Fibroblast of skin of back (primary cell): ENCODE measurements at regions not wholly inside any gene's neighbourhood (a gene's known extent, or its start where the extent isn't known, plus 50 kb on each side); places are given as distances from the start of the nearest gene placed in this dataset.
"Not testable (repeated sequence)": the region's sequence is repeated elsewhere in the genome, so short reads cannot be mapped to it uniquely, and the experiment has no call there.

Experiments used
- DNase-seq: peaks from one replicate; pipeline ENCODE4 v3.0.0-alpha.2; 2013

DNA sequence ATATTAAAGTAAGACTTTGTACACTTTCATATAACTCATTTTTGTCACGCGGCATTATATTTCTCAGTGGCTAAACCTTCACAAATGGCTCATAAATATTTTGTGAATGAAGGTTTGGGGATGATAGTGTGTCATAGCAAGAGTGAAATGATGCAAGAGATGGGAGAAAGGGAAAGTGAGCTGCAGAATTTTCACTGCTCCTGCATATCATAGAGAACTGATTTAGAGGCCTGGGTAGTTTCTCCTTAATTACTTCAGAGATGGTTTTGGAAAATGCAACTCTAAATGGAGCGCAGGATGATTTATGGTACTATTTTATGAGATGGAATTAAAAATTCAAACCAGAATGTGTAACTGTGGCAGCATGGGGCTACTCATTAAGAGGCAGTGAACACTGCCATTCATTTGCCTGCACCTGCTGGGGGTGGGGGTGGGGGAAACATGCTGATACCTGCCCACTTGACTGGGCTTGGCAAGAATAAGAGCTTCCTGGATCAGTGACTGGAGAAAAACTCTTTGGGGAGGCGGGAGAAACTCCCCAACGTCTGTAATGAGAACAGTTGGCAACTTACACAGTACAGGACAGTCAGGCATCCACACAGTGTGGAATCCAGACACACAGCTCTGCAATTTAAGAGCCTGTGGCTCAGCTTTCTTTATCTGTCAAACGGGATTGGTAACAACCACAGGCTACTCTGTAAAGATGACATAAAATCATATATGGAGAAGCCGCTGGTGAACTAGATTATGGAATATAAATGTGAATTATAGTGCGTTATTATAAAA lies 941.9 kb downstream of the SLC4A3 start:
- no peak for DNase-seq

- DNase-seq: no peak
Observed at GRCh38 chr2:220572385-220572784, 945.0 kb downstream of the SLC4A3 start.

- no peak for DNase-seq
Observed at GRCh38 chr2:220574038-220574437, 946.6 kb downstream of the SLC4A3 start.

DNA sequence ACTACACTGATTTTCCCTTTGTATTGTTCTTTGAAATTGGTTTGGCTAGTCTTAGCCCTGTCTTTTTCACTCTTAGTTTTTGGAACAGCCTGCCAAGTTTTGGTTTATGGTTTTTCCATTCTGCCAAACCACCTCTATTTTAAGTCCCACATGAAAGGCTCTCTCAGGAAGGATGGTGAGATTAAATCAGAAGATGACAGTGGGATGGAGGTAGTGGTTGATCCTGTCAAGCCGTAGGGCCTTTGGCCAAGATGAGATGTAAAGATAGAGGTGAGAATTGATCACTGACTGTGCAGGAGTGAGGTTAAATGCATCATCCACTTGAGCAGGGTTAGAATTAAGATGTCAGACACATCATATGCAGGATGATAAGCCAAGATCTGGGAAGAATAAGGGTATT lies 948.5 kb downstream of the SLC4A3 start:
- no peak for DNase-seq

GRCh38 chr2:220579452-220579851 lies 952.0 kb downstream of the SLC4A3 start:
- no peak for DNase-seq

DNA sequence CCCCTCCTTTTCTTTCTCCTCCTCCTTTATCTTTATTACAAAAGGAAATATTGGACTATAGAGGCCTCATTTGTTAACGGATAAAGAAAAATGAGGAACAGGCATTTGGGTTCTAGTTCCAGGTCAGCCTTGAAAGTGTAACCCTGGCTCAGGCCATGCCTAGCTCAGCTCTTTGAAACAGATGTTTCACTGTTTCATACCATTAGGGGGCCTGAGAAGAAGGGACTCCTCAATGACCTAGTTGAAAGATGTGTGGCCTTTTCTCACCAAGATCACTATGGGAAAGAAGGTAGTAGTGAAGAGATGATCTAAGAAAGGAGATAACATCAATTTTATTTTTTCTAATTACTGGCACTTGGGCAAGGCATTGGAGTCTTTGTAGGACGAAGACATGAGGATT lies 952.7 kb downstream of the SLC4A3 start:
- DNase-seq: no peak

GRCh38 chr2:220583725-220584124 lies 956.3 kb downstream of the SLC4A3 start:
- no peak for DNase-seq

- DNase-seq: peak; percentile 5
Observed at GRCh38 chr2:220585241-220585640, 957.8 kb downstream of the SLC4A3 start.

- DNase-seq: no peak
Observed at GRCh38 chr2:220586980-220587530, 959.6 kb downstream of the SLC4A3 start.

- DNase-seq: no peak
Observed at GRCh38 chr2:220588148-220588547, 960.7 kb downstream of the SLC4A3 start.

DNA sequence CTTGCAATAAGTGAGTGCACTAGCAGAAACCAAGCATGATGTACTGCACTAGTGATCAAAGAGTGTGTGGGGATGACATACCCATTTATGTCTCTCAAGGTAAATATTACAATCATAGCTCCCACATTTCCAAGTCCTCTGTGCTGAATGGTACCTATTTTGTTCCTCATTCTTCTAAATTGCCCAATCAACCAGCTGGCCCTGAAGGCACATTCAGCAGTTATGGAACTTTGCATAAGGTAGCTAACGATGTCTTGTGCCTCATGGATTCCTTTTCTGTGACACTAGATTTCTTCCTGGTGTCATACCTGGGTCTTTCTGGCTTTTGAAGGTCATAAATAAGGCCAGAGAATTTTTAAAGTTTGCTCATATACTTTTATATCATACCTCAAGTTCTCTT lies 963.0 kb downstream of the SLC4A3 start:
- DNase-seq: no peak

GRCh38 chr2:220593526-220593925 lies 966.1 kb downstream of the SLC4A3 start:
- no peak for DNase-seq

GRCh38 chr2:220601674-220602073 lies 970.4 kb downstream of the EPHA4 start:
- DNase-seq: no peak

GRCh38 chr2:220613004-220613403 lies 959.1 kb downstream of the EPHA4 start:
- not testable (repeated sequence) for DNase-seq

DNA sequence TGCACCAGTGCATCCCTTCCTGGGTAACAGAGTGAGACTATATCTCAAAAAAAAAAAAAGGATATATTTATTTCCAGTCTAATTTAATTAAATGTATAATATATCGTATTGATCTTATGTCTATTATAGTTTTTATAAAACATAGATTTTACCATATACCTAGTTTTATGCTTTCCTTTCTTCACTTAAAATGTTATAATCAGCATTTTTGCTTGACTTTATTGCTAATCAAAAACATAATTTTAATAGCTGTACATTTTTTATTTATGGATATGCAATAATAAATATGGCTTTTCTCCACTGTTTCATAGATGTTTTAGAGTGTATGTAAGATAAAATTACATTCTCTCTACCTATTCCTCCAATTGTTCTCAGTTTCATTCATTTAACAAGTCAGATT lies 958.0 kb downstream of the EPHA4 start:
- no peak for DNase-seq

DNA sequence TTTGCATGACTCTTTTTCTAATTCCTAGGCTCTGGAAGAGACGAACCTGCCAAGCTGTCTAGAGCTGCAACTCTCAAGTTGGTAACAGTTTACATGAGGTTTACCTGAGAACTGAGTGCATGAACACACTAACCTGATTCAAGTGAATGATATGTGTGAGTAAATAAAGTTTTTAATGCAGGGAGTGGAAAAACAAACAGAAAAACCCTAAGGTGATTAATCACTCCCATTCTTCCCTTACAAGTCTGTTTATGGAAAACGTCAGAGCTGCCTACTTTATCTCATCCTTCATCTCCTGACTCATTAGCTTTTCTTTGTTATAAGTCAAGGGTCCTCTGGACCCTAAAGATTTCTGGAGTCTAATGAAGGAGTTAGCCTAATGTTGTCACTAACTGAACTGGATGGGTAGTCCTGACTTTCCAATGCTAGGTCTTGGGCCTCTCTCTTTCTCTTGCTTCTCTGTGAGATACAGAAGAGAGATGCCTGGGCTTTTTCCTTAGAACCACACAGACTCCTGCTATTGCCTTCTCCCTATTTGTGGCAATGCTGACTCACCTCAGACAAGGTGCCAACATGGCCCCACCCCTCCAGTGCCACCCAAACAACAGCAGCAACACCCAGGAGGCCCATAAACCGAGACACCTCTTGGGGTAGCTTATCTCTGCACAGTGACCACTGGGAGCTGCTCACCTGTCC lies 952.4 kb downstream of the EPHA4 start:
- DNase-seq: no peak

DNA sequence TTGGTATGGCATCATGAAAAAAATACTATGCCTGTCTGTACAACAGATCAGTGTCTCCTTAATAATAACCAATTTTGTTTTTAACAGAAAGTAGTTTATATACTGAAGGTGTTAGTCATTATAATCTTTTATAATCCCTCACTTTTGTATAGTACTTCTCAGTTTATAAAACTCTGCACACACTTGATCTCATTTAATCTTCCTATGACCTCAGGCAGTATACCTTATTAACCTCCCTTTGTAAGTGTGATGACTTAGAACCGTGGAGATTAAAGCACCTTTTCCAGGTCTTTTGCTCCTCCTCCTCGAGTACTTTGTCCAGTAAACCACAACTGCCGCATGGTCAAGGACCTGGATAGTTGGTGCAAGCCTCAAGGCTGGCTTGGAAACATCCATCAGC lies 945.5 kb downstream of the EPHA4 start:
- DNase-seq: no peak

GRCh38 chr2:220628252-220628651 lies 943.9 kb downstream of the EPHA4 start:
- no peak for DNase-seq

DNA sequence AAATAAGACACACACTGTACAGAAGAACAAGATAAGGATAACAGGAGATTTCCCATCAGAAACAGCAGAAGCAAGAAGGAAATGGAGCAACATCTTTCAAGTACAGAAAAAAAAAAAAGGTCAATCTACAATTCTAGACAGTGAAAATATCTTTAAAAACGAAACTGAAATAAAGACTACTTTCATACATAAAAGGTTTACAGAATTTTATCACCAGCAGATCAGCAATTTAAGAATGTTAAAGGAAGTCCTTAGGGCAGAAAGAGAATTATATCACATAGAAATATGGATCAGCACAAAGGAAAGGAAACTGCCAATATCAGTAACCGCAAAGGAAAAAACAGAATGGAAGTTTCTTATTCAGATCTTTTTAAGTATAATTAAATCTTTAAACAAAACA lies 931.0 kb downstream of the EPHA4 start:
- no peak for DNase-seq

- DNase-seq: no peak
Observed at GRCh38 chr2:220646424-220646823, 925.7 kb downstream of the EPHA4 start.

- DNase-seq: no peak
Observed at GRCh38 chr2:220648628-220649027, 923.5 kb downstream of the EPHA4 start.

DNA sequence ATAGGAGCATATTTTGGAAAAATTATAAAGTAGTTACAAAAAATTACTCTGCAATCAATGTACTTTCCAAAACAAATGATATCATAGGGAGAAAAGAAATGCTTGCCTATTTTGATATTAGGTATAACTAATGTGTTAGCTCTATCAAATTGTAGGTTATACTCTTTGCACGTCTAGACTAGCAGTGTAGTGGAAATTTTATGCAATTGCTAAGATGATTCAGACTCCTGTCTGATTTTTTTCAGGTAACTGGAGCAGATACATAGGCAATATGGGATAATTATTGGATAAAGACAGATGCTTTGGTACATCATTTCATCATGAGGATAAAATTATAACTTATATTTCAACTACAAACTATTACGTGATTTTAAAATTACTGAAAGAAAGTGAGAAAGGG lies 918.3 kb downstream of the EPHA4 start:
- no peak for DNase-seq

GRCh38 chr2:220654322-220654721 lies 917.8 kb downstream of the EPHA4 start:
- no peak for DNase-seq
